IgD-negative memory B cell (primary cell): ENCODE measurements at regions not wholly inside any gene's neighbourhood (a gene's known extent, or its start where the extent isn't known, plus 50 kb on each side); places are given as distances from the start of the nearest gene placed in this dataset.
"Not testable (repeated sequence)": the region's sequence is repeated elsewhere in the genome, so short reads cannot be mapped to it uniquely, and the experiment has no call there.

ENCODE experiments used
- H3K27ac Mint-ChIP-seq, 3 donors: one replicate each; pipeline ENCODE4 v1.8.0; 2020 to 2022; ENCODE audit warnings: mild to moderate bottlenecking in 3 of 3, mixed read lengths in 3 of 3, moderate library complexity in 1 of 3
- H3K27me3 Mint-ChIP-seq: one replicate; pipeline ENCODE4 v1.8.0; 2021; ENCODE audit warnings: mixed read lengths
- H3K36me3 Mint-ChIP-seq: one replicate; pipeline ENCODE4 v1.8.0; 2020; ENCODE audit warnings: mild to moderate bottlenecking, mixed read lengths
- H3K4me1 Mint-ChIP-seq, 3 donors: one replicate each; pipeline ENCODE4 v1.8.0; 2020 to 2022; ENCODE audit warnings: mixed read lengths in 3 of 3, mild to moderate bottlenecking in 1 of 3
- H3K4me3 Mint-ChIP-seq, 4 donors: one replicate each; pipeline ENCODE4 v1.8.0; 2020 to 2022; ENCODE audit warnings: mild to moderate bottlenecking in 4 of 4, mixed read lengths in 4 of 4, moderate library complexity in 3 of 4
- H3K9me3 Mint-ChIP-seq, 3 donors: one replicate each; pipeline ENCODE4 v1.8.0; 2020 to 2021; ENCODE audit warnings: mixed read lengths in 3 of 3, mild to moderate bottlenecking in 1 of 3

GRCh38 chr3:188019727-188020126 lies 134.2 kb upstream of the LPP start:
- H3K4me1 Mint-ChIP-seq, result no peaks in the 10 kb centered on the region
- no peak overlapping the region for H3K4me3 Mint-ChIP-seq
- no peaks in the 10 kb centered on the region for H3K36me3 Mint-ChIP-seq
- peaks cover 8% of the 10 kb centered on the region for H3K27me3 Mint-ChIP-seq
- no peak overlapping the region for H3K27ac Mint-ChIP-seq
- H3K9me3 Mint-ChIP-seq, result no peaks in the 10 kb centered on the region

GRCh38 chr3:188021041-188021440 lies 132.9 kb upstream of the LPP start:
- Mint-ChIP-seq H3K27me3 (peaks cover 8% of the 10 kb centered on the region), H3K4me3 (no peak overlapping the region), H3K4me1 (no peaks in the 10 kb centered on the region), H3K36me3 (no peaks in the 10 kb centered on the region), H3K9me3 (no peaks in the 10 kb centered on the region), H3K27ac (no peak overlapping the region)

- H3K27me3 Mint-ChIP-seq, result peaks cover 8% of the 10 kb centered on the region
- H3K4me1 Mint-ChIP-seq, result no peaks in the 10 kb centered on the region
- no peak overlapping the region for H3K27ac Mint-ChIP-seq
- no peaks in the 10 kb centered on the region for H3K9me3 Mint-ChIP-seq
- H3K36me3 Mint-ChIP-seq, result no peaks in the 10 kb centered on the region
- H3K4me3 Mint-ChIP-seq, result no peak overlapping the region
Measured at GRCh38 chr3:188021502-188022040, 132.4 kb upstream of the LPP start.

GRCh38 chr3:188022902-188023301 lies 131.1 kb upstream of the LPP start:
- H3K9me3 Mint-ChIP-seq, H3K36me3 Mint-ChIP-seq, H3K4me1 Mint-ChIP-seq, H3K27me3 Mint-ChIP-seq, H3K27ac Mint-ChIP-seq, H3K4me3 Mint-ChIP-seq: not testable (repeated sequence)

GRCh38 chr3:188025555-188025954 lies 128.4 kb upstream of the LPP start:
- H3K27me3 Mint-ChIP-seq, result no peaks in the 10 kb centered on the region
- H3K4me1 Mint-ChIP-seq, result no peaks in the 10 kb centered on the region
- no peaks in the 10 kb centered on the region for H3K9me3 Mint-ChIP-seq
- H3K36me3 Mint-ChIP-seq, result no peaks in the 10 kb centered on the region
- H3K4me3 Mint-ChIP-seq, result no peak overlapping the region
- no peak overlapping the region for H3K27ac Mint-ChIP-seq

GRCh38 chr3:188026191-188026968 lies 127.6 kb upstream of the LPP start:
- Mint-ChIP-seq H3K9me3 (no peaks in the 10 kb centered on the region), H3K4me1 (no peaks in the 10 kb centered on the region), H3K36me3 (no peaks in the 10 kb centered on the region), H3K27ac (no peak overlapping the region), H3K4me3 (no peak overlapping the region), H3K27me3 (no peaks in the 10 kb centered on the region)

GRCh38 chr3:188031121-188031520 lies 122.8 kb upstream of the LPP start:
- H3K36me3 Mint-ChIP-seq, result no peaks in the 10 kb centered on the region
- peaks cover 7 to 17% (median 7%) of the 10 kb centered on the region in 3 donors for H3K4me1 Mint-ChIP-seq
- no peak overlapping the region for H3K4me3 Mint-ChIP-seq
- no peak overlapping the region for H3K27ac Mint-ChIP-seq
- peaks cover under 1% of the 10 kb centered on the region for H3K27me3 Mint-ChIP-seq
- peaks cover 0 to 5% (median 2%) of the 10 kb centered on the region in 3 donors for H3K9me3 Mint-ChIP-seq

- Mint-ChIP-seq H3K36me3 (peaks cover 2% of the 10 kb centered on the region), H3K4me3 (no peak overlapping the region), H3K27ac (no peak overlapping the region), H3K4me1 (peaks cover 10 to 17% (median 13%) of the 10 kb centered on the region in 3 donors), H3K9me3 (peaks cover 0 to 5% (median 2%) of the 10 kb centered on the region in 3 donors), H3K27me3 (peaks cover 6% of the 10 kb centered on the region)
Measured at GRCh38 chr3:188034989-188035388, 119.0 kb upstream of the LPP start.

GRCh38 chr3:188036375-188037194 lies 117.4 kb upstream of the LPP start:
- Mint-ChIP-seq H3K9me3 (peaks cover 0 to 5% (median 2%) of the 10 kb centered on the region in 3 donors), H3K4me1 (peaks cover 10 to 17% (median 13%) of the 10 kb centered on the region in 3 donors), H3K36me3 (peaks cover 2% of the 10 kb centered on the region)

GRCh38 chr3:188037195-188037718 lies 116.7 kb upstream of the LPP start:
- H3K9me3 Mint-ChIP-seq, result peaks cover 0 to 5% (median 2%) of the 10 kb centered on the region in 3 donors
- no peak overlapping the region for H3K4me3 Mint-ChIP-seq
- H3K36me3 Mint-ChIP-seq, result peaks cover 2% of the 10 kb centered on the region
- peaks cover 10 to 16% (median 13%) of the 10 kb centered on the region in 3 donors for H3K4me1 Mint-ChIP-seq
- no peak overlapping the region for H3K27ac Mint-ChIP-seq
- H3K27me3 Mint-ChIP-seq, result peaks cover 6% of the 10 kb centered on the region

More at GRCh38 chr3:188036375-188037194, 117.4 kb upstream of the LPP start:
- H3K4me3 Mint-ChIP-seq, result no peak overlapping the region
- H3K27me3 Mint-ChIP-seq, result peaks cover 6% of the 10 kb centered on the region
- no peak overlapping the region for H3K27ac Mint-ChIP-seq

- no peak overlapping the region for H3K4me3 Mint-ChIP-seq
Measured at GRCh38 chr3:188037965-188038581, 115.9 kb upstream of the LPP start.

GRCh38 chr3:188041193-188041592 lies 112.8 kb upstream of the LPP start:
- Mint-ChIP-seq H3K9me3 (no peaks in the 10 kb centered on the region), H3K27ac (no peak overlapping the region), H3K27me3 (peaks cover 5% of the 10 kb centered on the region), H3K4me3 (no peak overlapping the region), H3K4me1 (peaks cover 0 to 5% (median 2%) of the 10 kb centered on the region in 3 donors), H3K36me3 (peaks cover 1% of the 10 kb centered on the region)

More at GRCh38 chr3:188037965-188038581, 115.9 kb upstream of the LPP start:
- Mint-ChIP-seq H3K27ac (no peak overlapping the region), H3K4me1 (peaks cover 5 to 10% (median 9%) of the 10 kb centered on the region in 3 donors), H3K27me3 (peaks cover 6% of the 10 kb centered on the region), H3K9me3 (peaks cover 0 to 5% (median 2%) of the 10 kb centered on the region in 3 donors), H3K36me3 (peaks cover 2% of the 10 kb centered on the region)

GRCh38 chr3:188041895-188042294 lies 112.1 kb upstream of the LPP start:
- no peaks in the 10 kb centered on the region for H3K9me3 Mint-ChIP-seq

GRCh38 chr3:188042466-188042865 lies 111.5 kb upstream of the LPP start:
- Mint-ChIP-seq H3K36me3 (no peaks in the 10 kb centered on the region), H3K4me3 (no peak overlapping the region), H3K4me1 (no peaks in the 10 kb centered on the region), H3K27ac (no peak overlapping the region), H3K9me3 (no peaks in the 10 kb centered on the region), H3K27me3 (peaks cover 6% of the 10 kb centered on the region)

More at GRCh38 chr3:188041895-188042294, 112.1 kb upstream of the LPP start:
- no peaks in the 10 kb centered on the region for H3K36me3 Mint-ChIP-seq
- H3K4me3 Mint-ChIP-seq, result no peak overlapping the region
- H3K27me3 Mint-ChIP-seq, result peaks cover 4% of the 10 kb centered on the region
- no peaks in the 10 kb centered on the region for H3K4me1 Mint-ChIP-seq
- H3K27ac Mint-ChIP-seq, result no peak overlapping the region

GRCh38 chr3:188043891-188044290 lies 110.1 kb upstream of the LPP start:
- Mint-ChIP-seq H3K9me3 (no peaks in the 10 kb centered on the region), H3K4me3 (no peak overlapping the region), H3K27ac (no peak overlapping the region), H3K27me3 (peaks cover 2% of the 10 kb centered on the region), H3K36me3 (no peaks in the 10 kb centered on the region), H3K4me1 (no peaks in the 10 kb centered on the region)
